H1 (cell line): ENCODE measurements at regions not wholly inside any gene's neighbourhood (a gene's known extent, or its start where the extent isn't known, plus 50 kb on each side); places are given as distances from the start of the nearest gene placed in this dataset.

Experiments used
- NRF1 ChIP-seq: IDR thresholded peaks from 2 replicates; pipeline ENCODE4 v1.6.1; 2011; ENCODE audit warnings: mild to moderate bottlenecking, low read depth, low read length, improper control_type of control experiment
- POLR2A ChIP-seq, 2 experiments: IDR thresholded peaks; 1 replicate in 1 of 2; 2 replicates in 1 of 2; pipeline ENCODE4 v1.6.1; 2011; ENCODE audit warnings: low read depth in 2 of 2, low read length in 2 of 2, mild to moderate bottlenecking in 2 of 2; ENCODE audit errors: control extremely low read depth in 1 of 2
- SAP30 ChIP-seq: fragments of 300-600 bp; sonication (generic); IDR thresholded peaks from 2 replicates; pipeline ENCODE4 v1.7.1; 2012; ENCODE audit warnings: low read length, moderate library complexity, mild to moderate bottlenecking, inconsistent platforms; ENCODE audit not compliant: insufficient read depth, insufficient replicate concordance
- SUZ12 ChIP-seq: fragments of 200-600 bp; sonication (generic); IDR thresholded peaks from 2 replicates; pipeline ENCODE4 v1.6.1; 2012; ENCODE audit warnings: mild to moderate bottlenecking, inconsistent platforms, low read length, moderate library complexity, mixed read lengths
- ZNF274 ChIP-seq: IDR thresholded peaks from 2 replicates; pipeline ENCODE4 v1.7.0; 2012; ENCODE audit warnings: low read length, borderline replicate concordance; ENCODE audit errors: extremely low read depth
- TF ChIP-seq, protein P1 (sequence below): IDR thresholded peaks from 2 replicates; pipeline ENCODE4 v1.6.1; 2011; ENCODE audit warnings: low read length, improper control_type of control experiment
- TF ChIP-seq, protein P2 (sequence below), 3 experiments: IDR thresholded peaks; 1 replicate in 2 of 3; 2 replicates in 1 of 3; pipeline versions ENCODE4 v1.5.1 to v1.6.1; 2011; ENCODE audit warnings: low read length in 3 of 3, mild to moderate bottlenecking in 3 of 3, inconsistent platforms in 2 of 3, low read depth in 1 of 3, moderate library complexity in 1 of 3; ENCODE audit not compliant: insufficient read depth in 1 of 3; ENCODE audit errors: control extremely low read depth in 1 of 3

DNA sequence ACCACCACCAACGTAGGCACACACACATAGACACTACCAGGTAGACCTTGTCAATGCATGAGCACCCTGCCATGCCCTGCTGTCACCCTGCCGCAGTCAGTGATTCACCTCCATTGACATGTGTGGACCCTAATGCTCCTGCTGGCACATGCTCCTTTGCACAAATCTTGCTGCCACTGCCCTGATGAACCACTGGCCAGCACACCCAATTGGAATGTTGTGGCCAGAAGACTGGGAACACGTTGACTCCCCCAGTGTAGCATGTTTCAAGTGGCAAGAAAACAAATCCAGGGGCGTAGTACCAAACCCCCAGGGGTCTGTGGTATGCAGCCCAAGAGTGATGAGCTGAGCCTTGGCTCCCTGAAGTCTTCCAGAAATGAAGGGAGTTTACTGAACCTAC is 486.4 kb upstream of the KIF2B start:
- TF ChIP-seq ZNF274 (no peak), NRF1 (no peak), SAP30 (no peak), POLR2A (IDR thresholded peaks at IDR 0.05; ENCODE audit: control extremely low read depth in 1 of 2, low read depth in 2 of 2, low read length in 2 of 2) (no peak), SUZ12 (no peak)
- TF ChIP-seq, protein P1, sequence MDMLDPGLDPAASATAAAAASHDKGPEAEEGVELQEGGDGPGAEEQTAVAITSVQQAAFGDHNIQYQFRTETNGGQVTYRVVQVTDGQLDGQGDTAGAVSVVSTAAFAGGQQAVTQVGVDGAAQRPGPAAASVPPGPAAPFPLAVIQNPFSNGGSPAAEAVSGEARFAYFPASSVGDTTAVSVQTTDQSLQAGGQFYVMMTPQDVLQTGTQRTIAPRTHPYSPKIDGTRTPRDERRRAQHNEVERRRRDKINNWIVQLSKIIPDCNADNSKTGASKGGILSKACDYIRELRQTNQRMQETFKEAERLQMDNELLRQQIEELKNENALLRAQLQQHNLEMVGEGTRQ = no peak
- TF ChIP-seq, protein P2, sequence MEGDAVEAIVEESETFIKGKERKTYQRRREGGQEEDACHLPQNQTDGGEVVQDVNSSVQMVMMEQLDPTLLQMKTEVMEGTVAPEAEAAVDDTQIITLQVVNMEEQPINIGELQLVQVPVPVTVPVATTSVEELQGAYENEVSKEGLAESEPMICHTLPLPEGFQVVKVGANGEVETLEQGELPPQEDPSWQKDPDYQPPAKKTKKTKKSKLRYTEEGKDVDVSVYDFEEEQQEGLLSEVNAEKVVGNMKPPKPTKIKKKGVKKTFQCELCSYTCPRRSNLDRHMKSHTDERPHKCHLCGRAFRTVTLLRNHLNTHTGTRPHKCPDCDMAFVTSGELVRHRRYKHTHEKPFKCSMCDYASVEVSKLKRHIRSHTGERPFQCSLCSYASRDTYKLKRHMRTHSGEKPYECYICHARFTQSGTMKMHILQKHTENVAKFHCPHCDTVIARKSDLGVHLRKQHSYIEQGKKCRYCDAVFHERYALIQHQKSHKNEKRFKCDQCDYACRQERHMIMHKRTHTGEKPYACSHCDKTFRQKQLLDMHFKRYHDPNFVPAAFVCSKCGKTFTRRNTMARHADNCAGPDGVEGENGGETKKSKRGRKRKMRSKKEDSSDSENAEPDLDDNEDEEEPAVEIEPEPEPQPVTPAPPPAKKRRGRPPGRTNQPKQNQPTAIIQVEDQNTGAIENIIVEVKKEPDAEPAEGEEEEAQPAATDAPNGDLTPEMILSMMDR (IDR thresholded peaks at IDR 0.05; ENCODE audit: control extremely low read depth in 1 of 3, insufficient read depth in 1 of 3, low read depth in 1 of 3, low read length in 3 of 3) = no peak
